Calu3 (cell line): ENCODE measurements at regions not wholly inside any gene's neighbourhood (a gene's known extent, or its start where the extent isn't known, plus 50 kb on each side); places are given as distances from the start of the nearest gene placed in this dataset.

ENCODE experiments used
- BruUV-seq: library from RNA; stranded (reverse); fragments of 400-500 nt; replicated peaks from 2 replicates; lab custom pipeline; 2021; lab: Mats Ljungman, UMichigan
- CTCF ChIA-PET: fragments of 300-600 bp; sonication (Branson Sonifier 250); formaldehyde crosslinking; loops from one replicate; lab custom pipeline; 2022; ENCODE audit warnings: antibody characterized with exemption; lab: Charles Lee
- DNase-seq: peaks from one replicate; pipeline ENCODE4 v3.0.0; 2022
- H3K27ac Mint-ChIP-seq: one replicate; pipeline ENCODE4 v1.8.0; 2022; ENCODE audit warnings: mixed read lengths; ENCODE audit not compliant: unreplicated experiment
- H3K27me3 Mint-ChIP-seq: one replicate; pipeline ENCODE4 v1.8.0; 2022; ENCODE audit warnings: mixed read lengths; ENCODE audit not compliant: unreplicated experiment
- H3K36me3 Mint-ChIP-seq: one replicate; pipeline ENCODE4 v1.8.0; 2022; ENCODE audit warnings: mild to moderate bottlenecking, moderate library complexity, mixed read lengths; ENCODE audit not compliant: insufficient read depth, unreplicated experiment
- H3K4me1 Mint-ChIP-seq: one replicate; pipeline ENCODE4 v1.8.0; 2022; ENCODE audit warnings: mild to moderate bottlenecking, low read depth, mixed read lengths; ENCODE audit not compliant: unreplicated experiment
- H3K4me3 Mint-ChIP-seq: one replicate; pipeline ENCODE4 v1.8.0; 2022; ENCODE audit warnings: mild to moderate bottlenecking, low read depth, moderate library complexity, mixed read lengths; ENCODE audit not compliant: unreplicated experiment
- H3K9me3 Mint-ChIP-seq: one replicate; pipeline ENCODE4 v1.8.0; 2022; ENCODE audit warnings: low read depth, mixed read lengths; ENCODE audit not compliant: unreplicated experiment
- CTCF ChIP-seq: fragments of 200-600 bp; IDR thresholded peaks from one replicate; pipeline ENCODE4 v1.8.0; 2022; ENCODE audit warnings: antibody characterized with exemption; ENCODE audit not compliant: unreplicated experiment
- intact Hi-C: fragments of 100-400 bp; cut with micrococcal nuclease; formaldehyde crosslinking; loops from one replicate; pipeline ENCODE4 v1.10.0; 2022; ENCODE audit not compliant: unreplicated experiment

DNA sequence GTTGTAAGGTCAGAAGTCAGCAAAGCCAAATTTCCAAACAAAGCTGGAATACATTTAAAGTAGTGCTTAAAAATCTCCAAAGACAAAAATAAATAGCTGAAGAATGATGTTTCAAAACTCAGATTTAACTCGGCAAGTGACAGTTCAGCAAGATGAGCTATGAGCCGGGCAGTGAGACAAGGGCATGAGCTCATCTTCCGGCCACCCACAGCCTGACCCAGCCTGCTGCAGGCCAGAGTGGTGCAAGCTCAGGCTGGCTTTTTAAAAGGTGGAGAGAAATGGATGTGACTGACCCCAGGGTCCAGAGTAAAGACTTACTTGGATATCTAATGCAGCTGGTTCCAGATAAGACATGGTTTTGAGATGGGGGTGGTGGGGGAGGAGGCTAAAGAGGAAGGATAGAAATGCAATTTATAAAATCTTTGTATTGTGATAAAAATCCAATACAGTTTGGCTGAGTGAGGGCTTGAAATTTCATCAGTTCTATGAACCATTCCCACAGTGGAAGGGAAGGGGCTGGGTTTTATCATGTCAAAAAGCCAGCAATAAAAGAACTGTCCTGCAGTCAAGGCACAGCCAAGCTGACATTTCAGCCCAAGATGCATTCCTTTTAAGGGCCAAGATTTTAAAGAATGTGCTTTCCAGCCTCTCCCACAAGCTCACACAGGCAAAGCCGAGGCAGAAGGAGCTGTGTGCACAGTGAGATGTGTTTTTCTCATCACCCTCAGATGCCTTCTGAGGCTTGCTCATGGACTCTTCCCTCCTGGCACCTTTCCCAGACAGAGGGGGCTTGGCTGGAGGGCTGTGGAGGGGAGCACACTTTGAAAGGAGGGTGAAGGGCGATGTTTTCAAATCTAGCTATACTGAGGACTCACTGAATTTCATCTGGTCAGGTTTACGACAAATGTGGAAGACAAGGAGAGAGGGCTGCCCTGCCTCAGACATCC, 97.9 kb upstream of the KLHL29 start:
- H3K4me1 Mint-ChIP-seq, result no peaks in the 10 kb centered on the region
- no peak overlapping the region for H3K4me3 Mint-ChIP-seq
- H3K27me3 Mint-ChIP-seq, result peaks cover 69% of the 10 kb centered on the region
- no peaks in the 10 kb centered on the region for H3K36me3 Mint-ChIP-seq
- no peak for TF ChIP-seq CTCF
- CTCF ChIA-PET, result interaction anchor here (0.6 kb wide), 2 partner anchors 15 to 1786 kb away, joined by 3 read pairs; no protein-coding TSS in a partner anchor
- H3K27ac Mint-ChIP-seq, result no peak overlapping the region
- peaks cover 6% of the 10 kb centered on the region for H3K9me3 Mint-ChIP-seq
- intact Hi-C loops, result no loop called here
- no peak for DNase-seq
- BruUV-seq, result no TSS peak

GRCh38 chr2:23289671-23290070, 95.3 kb upstream of the KLHL29 start:
- intact Hi-C loops, result no loop called here
- no TSS peak for BruUV-seq
- H3K4me1 Mint-ChIP-seq, result no peaks in the 10 kb centered on the region
- H3K27me3 Mint-ChIP-seq, result peaks cover 56% of the 10 kb centered on the region
- H3K27ac Mint-ChIP-seq, result no peak overlapping the region
- no peaks in the 10 kb centered on the region for H3K36me3 Mint-ChIP-seq
- no peak for TF ChIP-seq CTCF
- no peak for DNase-seq
- no peak overlapping the region for H3K4me3 Mint-ChIP-seq
- H3K9me3 Mint-ChIP-seq, result no peaks in the 10 kb centered on the region
- CTCF ChIA-PET, result no interaction called here

- Mint-ChIP-seq H3K36me3 (no peaks in the 10 kb centered on the region), H3K4me1 (no peaks in the 10 kb centered on the region), H3K27me3 (peaks cover 53% of the 10 kb centered on the region), H3K9me3 (no peaks in the 10 kb centered on the region), H3K4me3 (no peak overlapping the region), H3K27ac (no peak overlapping the region)
- no peak for DNase-seq
- intact Hi-C loops, result no loop called here
- no TSS peak for BruUV-seq
- no peak for TF ChIP-seq CTCF
- CTCF ChIA-PET, result interaction anchor here (0.6 kb wide), 1 partner anchor 172 kb away, joined by 3 read pairs; no protein-coding TSS in a partner anchor
Measured at GRCh38 chr2:23291239-23291638, 93.7 kb upstream of the KLHL29 start.

- BruUV-seq, result no TSS peak
- intact Hi-C loops, result no loop called here
- no peak for TF ChIP-seq CTCF
- H3K27me3 Mint-ChIP-seq, result peaks cover 53% of the 10 kb centered on the region
- H3K4me3 Mint-ChIP-seq, result no peak overlapping the region
- CTCF ChIA-PET, result no interaction called here
- H3K27ac Mint-ChIP-seq, result no peak overlapping the region
- H3K9me3 Mint-ChIP-seq, result no peaks in the 10 kb centered on the region
- no peaks in the 10 kb centered on the region for H3K4me1 Mint-ChIP-seq
- no peaks in the 10 kb centered on the region for H3K36me3 Mint-ChIP-seq
- no peak for DNase-seq
Measured at GRCh38 chr2:23292024-23292423, 93.0 kb upstream of the KLHL29 start.
